H9 (cell line): ENCODE measurements at regions not wholly inside any gene's neighbourhood (a gene's known extent, or its start where the extent isn't known, plus 50 kb on each side); places are given as distances from the start of the nearest gene placed in this dataset.

Experiments
- DNase-seq: peaks from one replicate; pipeline ENCODE4 v3.0.0-alpha.2; 2017
- H2AFZ ChIP-seq: one replicate; pipeline ENCODE4 v1.6.1; 2013; ENCODE audit warnings: mild to moderate bottlenecking, low read length, control low read depth, moderate library complexity
- H2AK5ac ChIP-seq: 2 replicates; pipeline ENCODE4 v1.6.1; 2013; ENCODE audit warnings: low read length, control low read depth, mixed read lengths; ENCODE audit not compliant: insufficient read length
- H2BK120ac ChIP-seq: one replicate; pipeline ENCODE4 v1.6.1; 2013; ENCODE audit warnings: low read depth, mild to moderate bottlenecking, low read length, control low read depth, inconsistent platforms; ENCODE audit not compliant: poor library complexity, severe bottlenecking
- H2BK12ac ChIP-seq: 2 replicates; pipeline ENCODE4 v1.6.1; 2013; ENCODE audit warnings: low read length, control low read depth, mixed read lengths, low read depth; ENCODE audit not compliant: insufficient read length
- H2BK15ac ChIP-seq: 2 replicates; pipeline ENCODE4 v1.6.1; 2013; ENCODE audit warnings: low read depth, low read length, control low read depth
- H2BK20ac ChIP-seq: one replicate; pipeline ENCODE4 v1.6.1; 2013; ENCODE audit warnings: low read depth, mild to moderate bottlenecking, low read length, control low read depth, inconsistent platforms; ENCODE audit not compliant: poor library complexity, severe bottlenecking
- H2BK5ac ChIP-seq: 2 replicates; pipeline ENCODE4 v1.6.1; 2013; ENCODE audit warnings: low read length, control low read depth, mixed read lengths; ENCODE audit not compliant: insufficient read length
- H3K14ac ChIP-seq: 2 replicates; pipeline ENCODE4 v1.6.1; 2013; ENCODE audit warnings: low read length, control low read depth; ENCODE audit not compliant: insufficient read depth
- H3K18ac ChIP-seq: 2 replicates; pipeline ENCODE4 v1.6.1; 2013; ENCODE audit warnings: low read depth, mild to moderate bottlenecking, mixed read lengths, low read length, control low read depth; ENCODE audit not compliant: insufficient read length
- H3K23ac ChIP-seq: 2 replicates; pipeline ENCODE4 v1.6.1; 2013; ENCODE audit warnings: low read length, control low read depth, mixed read lengths, low read depth; ENCODE audit not compliant: insufficient read length
- H3K23me2 ChIP-seq: 2 replicates; pipeline ENCODE4 v1.6.1; 2013; ENCODE audit warnings: low read depth, mild to moderate bottlenecking, mixed read lengths, low read length, control low read depth; ENCODE audit not compliant: insufficient read length, poor library complexity, severe bottlenecking
- H3K27ac ChIP-seq: 2 replicates; pipeline ENCODE4 v1.5.1; 2013; ENCODE audit warnings: low read length, control low read depth, mixed read lengths, low read depth; ENCODE audit not compliant: insufficient read length
- H3K27me3 ChIP-seq: 2 replicates; pipeline ENCODE4 v1.6.1; 2013; ENCODE audit warnings: low read length, control low read depth, inconsistent platforms; ENCODE audit not compliant: insufficient read depth
- H3K4ac ChIP-seq: 2 replicates; pipeline ENCODE4 v1.6.1; 2013; ENCODE audit warnings: low read depth, mild to moderate bottlenecking, control low read depth, inconsistent platforms, low read length, moderate library complexity
- H3K4me1 ChIP-seq: 2 replicates; pipeline ENCODE4 v1.6.1; 2013; ENCODE audit warnings: low read length, control low read depth, inconsistent platforms; ENCODE audit not compliant: insufficient read depth
- H3K4me2 ChIP-seq: 2 replicates; pipeline ENCODE4 v1.6.1; 2013; ENCODE audit warnings: low read length, control low read depth, mixed read lengths; ENCODE audit not compliant: insufficient read length, insufficient read depth
- H3K56ac ChIP-seq: 2 replicates; pipeline ENCODE4 v1.6.1; 2013; ENCODE audit warnings: low read depth, mild to moderate bottlenecking, mixed read lengths, low read length, control low read depth; ENCODE audit not compliant: insufficient read length
- H3K79me1 ChIP-seq: 2 replicates; pipeline ENCODE4 v1.6.1; 2013; ENCODE audit warnings: low read depth, mild to moderate bottlenecking, moderate library complexity, low read length, control low read depth, inconsistent platforms; ENCODE audit not compliant: insufficient read depth, poor library complexity, severe bottlenecking
- H3K79me2 ChIP-seq: 2 replicates; pipeline ENCODE4 v1.6.1; 2013; ENCODE audit warnings: low read length, control low read depth, inconsistent platforms; ENCODE audit not compliant: insufficient read depth
- H3K9ac ChIP-seq: 2 replicates; pipeline ENCODE4 v1.6.1; 2013; ENCODE audit warnings: low read length, control low read depth, mixed read lengths; ENCODE audit not compliant: insufficient read length; ENCODE audit errors: extremely low read depth
- H3K9me3 ChIP-seq: one replicate; pipeline ENCODE4 v1.6.1; 2013; ENCODE audit warnings: low read depth, low read length, inconsistent platforms; ENCODE audit not compliant: control insufficient read depth
- H3T11ph ChIP-seq: one replicate; pipeline ENCODE4 v1.6.1; 2013; ENCODE audit warnings: mild to moderate bottlenecking, low read length, control low read depth, inconsistent platforms
- H4K20me1 ChIP-seq: one replicate; pipeline ENCODE4 v1.6.1; 2013; ENCODE audit not compliant: control insufficient read depth, insufficient read length, insufficient read depth
- H4K5ac ChIP-seq: 2 replicates; pipeline ENCODE4 v1.6.1; 2013; ENCODE audit warnings: low read depth, mild to moderate bottlenecking, mixed read lengths, low read length, control low read depth; ENCODE audit not compliant: insufficient read length
- H4K8ac ChIP-seq: replicated peaks from 2 replicates; pipeline ENCODE4 v1.6.1; 2013; ENCODE audit warnings: low read length, control low read depth, mixed read lengths, low read depth; ENCODE audit not compliant: insufficient read length
- H4K91ac ChIP-seq: 2 replicates; pipeline ENCODE4 v1.6.1; 2013; ENCODE audit warnings: low read depth, mild to moderate bottlenecking, moderate library complexity, mixed read lengths, low read length, control low read depth; ENCODE audit not compliant: insufficient read length
- H3K27ac Mint-ChIP-seq, 3 experiments: 2 replicates in 2 of 3; 3 replicates in 1 of 3; pipeline ENCODE4 v1.8.0; 2020 to 2021; ENCODE audit warnings: mixed read lengths in 3 of 3, mild to moderate bottlenecking in 1 of 3, moderate library complexity in 1 of 3
- H3K27me3 Mint-ChIP-seq: 2 replicates; pipeline ENCODE4 v1.8.0; 2021; ENCODE audit warnings: low read depth, mild to moderate bottlenecking, moderate library complexity, mixed read lengths
- H3K36me3 Mint-ChIP-seq, 3 experiments: 2 replicates in 2 of 3; 3 replicates in 1 of 3; pipeline ENCODE4 v1.8.0; 2020 to 2021; ENCODE audit warnings: low read depth in 3 of 3, mixed read lengths in 3 of 3; ENCODE audit not compliant: insufficient read depth in 1 of 3
- H3K4me1 Mint-ChIP-seq, 2 experiments: 2 replicates each; pipeline ENCODE4 v1.8.0; 2020; ENCODE audit warnings: mixed read lengths in 2 of 2
- H3K4me3 Mint-ChIP-seq, 2 experiments: 2 replicates in 1 of 2; 3 replicates in 1 of 2; pipeline ENCODE4 v1.8.0; 2020 to 2021; ENCODE audit warnings: mild to moderate bottlenecking in 2 of 2, mixed read lengths in 2 of 2, moderate library complexity in 1 of 2
- H3K9me3 Mint-ChIP-seq, 2 experiments: 2 replicates in 1 of 2; 3 replicates in 1 of 2; pipeline ENCODE4 v1.8.0; 2020; ENCODE audit warnings: mild to moderate bottlenecking in 2 of 2, mixed read lengths in 2 of 2, moderate library complexity in 1 of 2
- CTCF ChIP-seq: fragments of 200-600 bp; sonication (generic); conservative IDR thresholded peaks from 3 replicates; pipeline ENCODE4 v1.8.0; 2021; ENCODE audit warnings: antibody characterized with exemption, mild to moderate bottlenecking
- WGBS: extraction: QIAGEN DNeasy Blood & Tissue Kit; methylation state at CpG from one replicate; pipeline ENCODE4 v1.1.7; 2013; ENCODE audit warnings: missing lambda C conversion rate, low lambda C conversion rate, mixed read lengths; ENCODE audit not compliant: insufficient read length; ENCODE audit errors: extremely low coverage; 5-methylcytosine and 5-hydroxymethylcytosine counted together

GRCh38 chr12:94710933-94711332 is 60.6 kb upstream of the TMCC3 start:
- Histone ChIP-seq H3K23me2 (no peaks in the 10 kb centered on the region), H3K79me2 (no peaks in the 10 kb centered on the region), H3K23ac (no peak overlapping the region), H3K4me2 (no peak overlapping the region), H3K9ac (no peak overlapping the region), H3T11ph (no peak overlapping the region), H2AFZ (no peak overlapping the region), H2BK12ac (no peak overlapping the region), H3K27ac (no peak overlapping the region), H2AK5ac (no peak overlapping the region), H3K14ac (no peak overlapping the region), H3K4ac (no peak overlapping the region), H4K20me1 (no peaks in the 10 kb centered on the region), H3K4me1 (no peaks in the 10 kb centered on the region), H4K8ac (no peak overlapping the region), H4K91ac (no peak overlapping the region), H3K56ac (no peak overlapping the region), H2BK5ac (no peak overlapping the region), H2BK15ac (no peak overlapping the region), H3K27me3 (no peaks in the 10 kb centered on the region), H3K79me1 (no peaks in the 10 kb centered on the region), H2BK120ac (no peak overlapping the region), H2BK20ac (no peak overlapping the region), H4K5ac (no peak overlapping the region), H3K18ac (no peak overlapping the region), H3K9me3 (no peaks in the 10 kb centered on the region)
- Mint-ChIP-seq H3K36me3 (no peaks in the 10 kb centered on the region), H3K9me3 (no peaks in the 10 kb centered on the region; a peak in 1 of 5 replicates), H3K27me3 (no peaks in the 10 kb centered on the region), H3K4me3 (no peak overlapping the region), H3K4me1 (peaks cover 0 to 5% of the 10 kb centered on the region in 2 experiments; a peak in 2 of 4 replicates), H3K27ac (no peak overlapping the region)
- TF ChIP-seq CTCF = peak; percentile 60
- peak; percentile 67 for DNase-seq
- WGBS = no CpG with 5 or more reads among the region's 3 CpGs
